GM12878 (cell line): ENCODE measurements at regions not wholly inside any gene's neighbourhood (a gene's known extent, or its start where the extent isn't known, plus 50 kb on each side); places are given as distances from the start of the nearest gene placed in this dataset.

Experiments used
- ATAC-seq: fragments of 200-7000 bp; cut with Tn5 transposase; 3 replicates; pipeline ENCODE4 v1.9.1; 2020; ENCODE audit warnings: mild to moderate bottlenecking, moderate library complexity
- BruUV-seq: library from RNA; stranded (reverse); fragments of 400-500 nt; replicated peaks from 2 replicates; lab custom pipeline; 2021; lab: Mats Ljungman, UMichigan
- CTCF ChIA-PET: fragments of 300-600 bp; sonication (Branson Sonifier 250); formaldehyde crosslinking; extraction: SDS; loops from one replicate; lab custom pipeline; 2021; ENCODE audit warnings: inconsistent platforms; lab: Yijun Ruan, JAX
- POLR2A ChIA-PET: fragments of 350-600 bp; formaldehyde crosslinking; extraction: SDS; loops from one replicate; lab custom pipeline; 2021; ENCODE audit warnings: inconsistent platforms; lab: Charles Lee
- RAD21 ChIA-PET: fragments of 300-600 bp; sonication (Branson Sonifier 250); formaldehyde crosslinking; loops from one replicate; lab custom pipeline; 2023; ENCODE audit warnings: antibody characterized with exemption; ENCODE audit not compliant: unreplicated experiment; lab: Charles Lee
- SMC1A ChIA-PET: fragments of 300-600 bp; sonication (Branson Sonifier 250); formaldehyde crosslinking; loops from one replicate; lab custom pipeline; 2023; ENCODE audit not compliant: unreplicated experiment, uncharacterized antibody; lab: Charles Lee
- DNase-seq: peaks from one replicate; pipeline ENCODE4 v3.0.0-alpha.2; 2011; ENCODE audit warnings: low read depth, low spot score
- FAIRE-seq: peaks from 3 replicates; lab custom pipeline; 2011; peaks lifted over from hg19 to GRCh38; lab: Jason Lieb, UNC
- H2AFZ ChIP-seq: 2 replicates; pipeline ENCODE4 v1.6.0; 2011; ENCODE audit warnings: low read depth, low read length, control low read depth; ENCODE audit not compliant: control insufficient read depth
- H3K27ac ChIP-seq: 2 replicates; pipeline ENCODE4 v1.5.1; 2011; ENCODE audit warnings: control low read depth; ENCODE audit not compliant: control insufficient read depth, insufficient read depth
- H3K27me3 ChIP-seq, 2 experiments: replicated peaks in 1 of 2; 2 replicates each; pipeline versions ENCODE4 v1.6.0 to v1.6.1; 2011; ENCODE audit warnings: low read length in 1 of 2; ENCODE audit not compliant: control insufficient read depth in 2 of 2, insufficient read depth in 2 of 2
- H3K36me3 ChIP-seq, 2 experiments: 2 replicates each; pipeline ENCODE4 v1.5.1; 2011; ENCODE audit warnings: low read length in 1 of 2; ENCODE audit not compliant: control insufficient read depth in 2 of 2, insufficient read depth in 2 of 2
- H3K4me1 ChIP-seq: 2 replicates; pipeline ENCODE4 v1.6.1; 2011; ENCODE audit warnings: mild to moderate bottlenecking, low read length, moderate library complexity, mixed read lengths; ENCODE audit not compliant: control insufficient read depth, insufficient read depth
- H3K4me2 ChIP-seq: 2 replicates; pipeline ENCODE4 v1.6.0; 2011; ENCODE audit warnings: control low read depth; ENCODE audit not compliant: control insufficient read depth, insufficient read depth
- H3K4me3 ChIP-seq: fragments of 200-600 bp; sonication (generic); 2 replicates; pipeline ENCODE4 v1.5.1; 2016
- H3K79me2 ChIP-seq: 2 replicates; pipeline ENCODE4 v1.6.0; 2011; ENCODE audit warnings: low read length; ENCODE audit not compliant: control insufficient read depth, insufficient read depth
- H3K9ac ChIP-seq: 2 replicates; pipeline ENCODE4 v1.8.0; 2011; ENCODE audit warnings: low read length, control low read depth, mixed read lengths; ENCODE audit not compliant: control insufficient read depth, insufficient read depth
- H3K9me3 ChIP-seq: replicated peaks from 3 replicates; pipeline ENCODE4 v1.5.1; 2011; ENCODE audit warnings: mild to moderate bottlenecking, low read length; ENCODE audit not compliant: control insufficient read depth, insufficient read depth
- H4K20me1 ChIP-seq: 2 replicates; pipeline ENCODE4 v1.6.0; 2011; ENCODE audit not compliant: control insufficient read depth, insufficient read depth
- ATF2 ChIP-seq: IDR thresholded peaks from 2 replicates; pipeline ENCODE4 v1.6.1; 2012; ENCODE audit warnings: low read length, inconsistent platforms
- CBX3 ChIP-seq: fragments of 200-600 bp; sonication (generic); IDR thresholded peaks from 2 replicates; pipeline ENCODE4 v1.6.1; 2016; ENCODE audit warnings: low read depth, borderline replicate concordance
- ESRRA ChIP-seq: IDR thresholded peaks from 2 replicates; pipeline ENCODE4 v1.6.1; 2012; ENCODE audit warnings: mild to moderate bottlenecking, low read length, improper control_type of control experiment
- FOXM1 ChIP-seq: IDR thresholded peaks from 2 replicates; pipeline ENCODE4 v1.6.1; 2012; ENCODE audit warnings: low read depth, mild to moderate bottlenecking, inconsistent platforms, low read length, moderate library complexity
- MAX ChIP-seq: IDR thresholded peaks from 2 replicates; pipeline ENCODE4 v1.6.1; 2012; ENCODE audit warnings: low read depth, low read length, improper control_type of control experiment
- NKRF ChIP-seq: fragments of 450-650 bp; conservative IDR thresholded peaks from 2 replicates; pipeline ENCODE4 v1.6.1; 2017; ENCODE audit warnings: mild to moderate bottlenecking, moderate library complexity
- NR2C2 ChIP-seq: IDR thresholded peaks from 2 replicates; pipeline ENCODE4 v1.6.1; 2011; ENCODE audit warnings: borderline replicate concordance, low read depth; ENCODE audit not compliant: control insufficient read depth, insufficient read length
- PRDM15 ChIP-seq: fragments of 450-650 bp; formaldehyde crosslinking; IDR thresholded peaks from 2 replicates; pipeline ENCODE4 v1.4.0; 2020; ENCODE audit warnings: mild to moderate bottlenecking, moderate library complexity
- SMAD1 ChIP-seq: fragments of 450-650 bp; IDR thresholded peaks from 2 replicates; pipeline ENCODE4 v1.6.1; 2018; ENCODE audit warnings: mild to moderate bottlenecking, low read depth; ENCODE audit not compliant: partially characterized antibody
- SMARCA5 ChIP-seq: fragments of 450-650 bp; IDR thresholded peaks from 2 replicates; pipeline ENCODE4 v1.6.1; 2017; ENCODE audit warnings: mild to moderate bottlenecking
- SMC3 ChIP-seq: IDR thresholded peaks from 2 replicates; pipeline ENCODE4 v1.6.1; 2011; ENCODE audit warnings: low read length, improper control_type of control experiment, borderline replicate concordance
- ZBED1 ChIP-seq: IDR thresholded peaks from 2 replicates; pipeline ENCODE4 v1.6.1; 2016; ENCODE audit warnings: borderline replicate concordance
- ZBTB11 ChIP-seq: fragments of 450-650 bp; formaldehyde crosslinking; IDR thresholded peaks from 2 replicates; pipeline ENCODE4 v1.5.0; 2022; ENCODE audit warnings: mild to moderate bottlenecking, missing genetic modification characterization
- WGBS: methylation state at CpG from one replicate; pipeline ENCODE4 v1.1.6; 2016; ENCODE audit warnings: low lambda C conversion rate; ENCODE audit not compliant: insufficient replicate concordance, insufficient coverage; ENCODE audit errors: missing lambda C conversion rate; 5-methylcytosine and 5-hydroxymethylcytosine counted together
- in situ Hi-C: fragments of 300-500 bp; cut with MboI; formaldehyde crosslinking; loops from 9 replicates; pipeline ENCODE4 v1.14.3; 2018; ENCODE audit warnings: mixed read lengths
- intact Hi-C: fragments of 100-400 bp; cut with micrococcal nuclease; formaldehyde crosslinking; loops from one replicate; pipeline ENCODE4 v1.14.2; 2022; ENCODE audit not compliant: unreplicated experiment

GRCh38 chr20:60123652-60124051 is 165.4 kb downstream of the CDH26 start:
- H3K36me3 ChIP-seq: no peaks in the 10 kb centered on the region
- no peaks in the 10 kb centered on the region for H3K4me1 ChIP-seq
- no peak overlapping the region for H3K9ac ChIP-seq
- DNase-seq (no peak), ATAC-seq (no peak), FAIRE-seq (no peak)
- no peak overlapping the region for H2AFZ ChIP-seq
- in situ Hi-C loops: no loop called here
- no peaks in the 10 kb centered on the region for H3K9me3 ChIP-seq
- no peak overlapping the region for H3K27ac ChIP-seq
- H4K20me1 ChIP-seq: no peaks in the 10 kb centered on the region
- BruUV-seq: no TSS peak
- SMC1A ChIA-PET: no interaction called here
- RAD21 ChIA-PET: no interaction called here
- 0 out of 4 replicates have a peak, but pooled peaks cover 0 to 4% of the 10 kb centered on the region in 2 experiments for H3K27me3 ChIP-seq
- H3K4me2 ChIP-seq: no peak overlapping the region
- POLR2A ChIA-PET: no interaction called here
- no peak overlapping the region for H3K4me3 ChIP-seq
- 54% methylated on average over 4 of the region's 4 CpGs for WGBS
- CTCF ChIA-PET: no interaction called here
- H3K79me2 ChIP-seq: no peaks in the 10 kb centered on the region
- TF ChIP-seq PRDM15 (CRISPR knock-in tag) (no peak), CBX3 (no peak), ZBED1 (no peak), FOXM1 (no peak), ESRRA (no peak), SMC3 (no peak), SMAD1 (no peak), NR2C2 (no peak), NKRF (no peak), ZBTB11 (CRISPR knock-in tag) (no peak), MAX (no peak), ATF2 (no peak), SMARCA5 (no peak)
- TF ChIP-seq, all 136 proteins: peak for 0
- intact Hi-C loops: no loop called here
